ENCODE measurements at regions not wholly inside any gene's neighbourhood (a gene's known extent, or its start where the extent isn't known, plus 50 kb on each side); places are given as distances from the start of the nearest gene placed in this dataset.

DNA sequence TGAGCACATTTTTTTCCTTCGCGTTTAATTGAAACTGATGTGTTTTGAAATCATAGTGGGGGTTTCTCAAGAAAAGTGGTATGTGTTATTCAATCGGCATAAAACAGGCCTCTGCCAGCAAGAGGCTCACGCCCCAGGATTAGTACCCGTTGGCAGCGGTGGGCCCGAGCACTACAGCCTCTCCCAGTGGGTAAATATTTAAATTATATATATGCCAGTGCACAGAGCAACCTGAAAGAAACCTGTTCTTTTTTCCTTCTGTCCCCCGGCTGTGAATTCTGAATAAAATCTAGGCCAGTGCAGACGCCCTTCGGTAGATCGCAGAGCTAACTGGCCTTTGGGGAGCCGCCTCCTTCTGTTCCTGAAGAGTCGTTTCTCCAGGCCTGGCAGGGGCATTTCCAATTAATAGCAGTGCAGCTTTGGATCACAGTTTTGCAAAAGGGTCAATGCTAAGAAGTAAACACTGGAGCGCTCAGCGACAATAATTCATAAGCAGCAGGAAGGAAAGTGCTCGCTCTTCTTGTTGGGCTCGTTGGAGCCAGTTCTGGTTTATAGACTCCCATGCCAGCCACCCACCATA, 202.8 kb upstream of the SALL3 start:
- H3F3A ChIP-seq (ENCODE audit: control insufficient read depth, insufficient read depth) = no peaks in the 10 kb centered on the region
- TF ChIP-seq EZH2phosphoT487 (IDR thresholded peaks at IDR 0.05; ENCODE audit: borderline replicate concordance, low read length) = no peak
- TF ChIP-seq, protein P1, sequence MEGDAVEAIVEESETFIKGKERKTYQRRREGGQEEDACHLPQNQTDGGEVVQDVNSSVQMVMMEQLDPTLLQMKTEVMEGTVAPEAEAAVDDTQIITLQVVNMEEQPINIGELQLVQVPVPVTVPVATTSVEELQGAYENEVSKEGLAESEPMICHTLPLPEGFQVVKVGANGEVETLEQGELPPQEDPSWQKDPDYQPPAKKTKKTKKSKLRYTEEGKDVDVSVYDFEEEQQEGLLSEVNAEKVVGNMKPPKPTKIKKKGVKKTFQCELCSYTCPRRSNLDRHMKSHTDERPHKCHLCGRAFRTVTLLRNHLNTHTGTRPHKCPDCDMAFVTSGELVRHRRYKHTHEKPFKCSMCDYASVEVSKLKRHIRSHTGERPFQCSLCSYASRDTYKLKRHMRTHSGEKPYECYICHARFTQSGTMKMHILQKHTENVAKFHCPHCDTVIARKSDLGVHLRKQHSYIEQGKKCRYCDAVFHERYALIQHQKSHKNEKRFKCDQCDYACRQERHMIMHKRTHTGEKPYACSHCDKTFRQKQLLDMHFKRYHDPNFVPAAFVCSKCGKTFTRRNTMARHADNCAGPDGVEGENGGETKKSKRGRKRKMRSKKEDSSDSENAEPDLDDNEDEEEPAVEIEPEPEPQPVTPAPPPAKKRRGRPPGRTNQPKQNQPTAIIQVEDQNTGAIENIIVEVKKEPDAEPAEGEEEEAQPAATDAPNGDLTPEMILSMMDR (IDR thresholded peaks at IDR 0.05; ENCODE audit: low read depth, low read length, poor library complexity, severe bottlenecking) = no peak

GRCh38 chr18:78777992-78778391, 201.6 kb upstream of the SALL3 start:
- no peaks in the 10 kb centered on the region for H3K4me1 ChIP-seq (ENCODE audit: control insufficient read depth, low read length)

More for the DNA sequence above, 202.8 kb upstream of the SALL3 start:
- Histone ChIP-seq H3K9me2 (replicated peaks; ENCODE audit: control insufficient read depth, low read length) (no peaks in the 10 kb centered on the region), H3K4me3 (ENCODE audit: low read length) (no peak overlapping the region), H4K20me1 (ENCODE audit: control insufficient read depth, insufficient read depth, low read depth, low read length) (no peaks in the 10 kb centered on the region), H3K4me2 (ENCODE audit: low read length) (no peak overlapping the region), H3K9me3 (ENCODE audit: control insufficient read depth, insufficient read depth, low read length) (peaks cover 6% of the 10 kb centered on the region; the same call in 1 of the 2 replicates), H3K27me3 (ENCODE audit: control insufficient read depth, low read length) (no peaks in the 10 kb centered on the region), H3K36me3 (ENCODE audit: control insufficient read depth, low read length) (no peaks in the 10 kb centered on the region), H3K27ac (ENCODE audit: low read depth, low read length) (no peak overlapping the region), H3K4me1 (ENCODE audit: control insufficient read depth, low read length) (no peaks in the 10 kb centered on the region), H3K79me2 (ENCODE audit: control insufficient read depth, low read length) (no peaks in the 10 kb centered on the region)

GRCh38 chr18:78778651-78779050, 201.0 kb upstream of the SALL3 start:
- H3K9me2 ChIP-seq (replicated peaks; ENCODE audit: control insufficient read depth, low read length) = no peaks in the 10 kb centered on the region
- no peak overlapping the region for H3K4me3 ChIP-seq (ENCODE audit: low read length)
- H3K27ac ChIP-seq (ENCODE audit: low read depth, low read length) = no peak overlapping the region
- no peaks in the 10 kb centered on the region for H3K79me2 ChIP-seq (ENCODE audit: control insufficient read depth, low read length)
- H3K9me3 ChIP-seq (ENCODE audit: control insufficient read depth, insufficient read depth, low read length) = peaks cover 6% of the 10 kb centered on the region; the same call in 1 of the 2 replicates
- TF ChIP-seq, protein P1 (IDR thresholded peaks at IDR 0.05; ENCODE audit: low read depth, low read length, poor library complexity, severe bottlenecking) = no peak
- no peak for TF ChIP-seq EZH2phosphoT487 (IDR thresholded peaks at IDR 0.05; ENCODE audit: borderline replicate concordance, low read length)
- no peaks in the 10 kb centered on the region for H3K4me1 ChIP-seq (ENCODE audit: control insufficient read depth, low read length)
- H4K20me1 ChIP-seq (ENCODE audit: control insufficient read depth, insufficient read depth, low read depth, low read length) = no peaks in the 10 kb centered on the region
- no peaks in the 10 kb centered on the region for H3K36me3 ChIP-seq (ENCODE audit: control insufficient read depth, low read length)
- H3K27me3 ChIP-seq (ENCODE audit: control insufficient read depth, low read length) = no peaks in the 10 kb centered on the region
- H3K4me2 ChIP-seq (ENCODE audit: low read length) = no peak overlapping the region
- no peaks in the 10 kb centered on the region for H3F3A ChIP-seq (ENCODE audit: control insufficient read depth, insufficient read depth)

More at GRCh38 chr18:78777992-78778391, 201.6 kb upstream of the SALL3 start:
- H3K9me3 ChIP-seq (ENCODE audit: control insufficient read depth, insufficient read depth, low read length) = peaks cover 6% of the 10 kb centered on the region; the same call in 1 of the 2 replicates
- no peak overlapping the region for H3K4me3 ChIP-seq (ENCODE audit: low read length)
- H3K4me2 ChIP-seq (ENCODE audit: low read length) = no peak overlapping the region
- H3K27ac ChIP-seq (ENCODE audit: low read depth, low read length) = no peak overlapping the region
- H3K9me2 ChIP-seq (replicated peaks; ENCODE audit: control insufficient read depth, low read length) = no peaks in the 10 kb centered on the region
- no peaks in the 10 kb centered on the region for H4K20me1 ChIP-seq (ENCODE audit: control insufficient read depth, insufficient read depth, low read depth, low read length)
- no peaks in the 10 kb centered on the region for H3F3A ChIP-seq (ENCODE audit: control insufficient read depth, insufficient read depth)
- H3K27me3 ChIP-seq (ENCODE audit: control insufficient read depth, low read length) = no peaks in the 10 kb centered on the region
- no peaks in the 10 kb centered on the region for H3K79me2 ChIP-seq (ENCODE audit: control insufficient read depth, low read length)
- no peaks in the 10 kb centered on the region for H3K36me3 ChIP-seq (ENCODE audit: control insufficient read depth, low read length)
- TF ChIP-seq, protein P1 (IDR thresholded peaks at IDR 0.05; ENCODE audit: low read depth, low read length, poor library complexity, severe bottlenecking) = no peak
